Keratinocyte (primary cell): ENCODE measurements at regions not wholly inside any gene's neighbourhood (a gene's known extent, or its start where the extent isn't known, plus 50 kb on each side); places are given as distances from the start of the nearest gene placed in this dataset.

Source experiments
- DNase-seq: peaks from one replicate; pipeline ENCODE4 v3.0.0-alpha.2; 2011; ENCODE audit warnings: low read depth, missing footprints, low spot score
- FAIRE-seq: peaks from 2 replicates; lab custom pipeline; 2011; peaks lifted over from hg19 to GRCh38; lab: Jason Lieb, UNC
- H2AFZ ChIP-seq: 2 replicates; pipeline ENCODE4 v1.6.0; 2012; ENCODE audit warnings: low read length, control low read depth, inconsistent platforms; ENCODE audit not compliant: control insufficient read depth
- H3K27ac ChIP-seq: 2 replicates; pipeline ENCODE4 v1.5.1; 2011; ENCODE audit warnings: low read length; ENCODE audit not compliant: control insufficient read depth, insufficient read depth
- H3K27me3 ChIP-seq: 3 replicates; pipeline ENCODE4 v1.6.0; 2011; ENCODE audit warnings: low read length; ENCODE audit not compliant: control insufficient read depth, insufficient read depth; ENCODE audit errors: extremely low read depth
- H3K36me3 ChIP-seq, 2 experiments: 2 replicates in 1 of 2; 3 replicates in 1 of 2; pipeline ENCODE4 v1.5.1; 2011; ENCODE audit warnings: low read length in 2 of 2, mild to moderate bottlenecking in 1 of 2; ENCODE audit not compliant: control insufficient read depth in 2 of 2, insufficient read depth in 2 of 2; ENCODE audit errors: extremely low read depth in 1 of 2
- H3K4me1 ChIP-seq: 3 replicates; pipeline ENCODE4 v1.5.1; 2011; ENCODE audit warnings: low read length; ENCODE audit not compliant: control insufficient read depth, insufficient read depth; ENCODE audit errors: extremely low read depth
- H3K4me2 ChIP-seq: 3 replicates; pipeline ENCODE4 v1.6.0; 2011; ENCODE audit warnings: low read depth, low read length; ENCODE audit not compliant: control insufficient read depth, insufficient read depth; ENCODE audit errors: extremely low read depth
- H3K4me3 ChIP-seq, 3 experiments: fragments of 200-600 bp in 1 of 3; sonication (generic) in 1 of 3; 2 replicates in 2 of 3; 3 replicates in 1 of 3; pipeline ENCODE4 v1.5.1; 2011 to 2016; ENCODE audit warnings: low read length in 3 of 3, mild to moderate bottlenecking in 3 of 3, control low read depth in 2 of 3, inconsistent platforms in 1 of 3, low read depth in 1 of 3, mixed read lengths in 1 of 3, mixed run types in 1 of 3, moderate library complexity in 1 of 3; ENCODE audit not compliant: control insufficient read depth in 2 of 3, insufficient read depth in 2 of 3; ENCODE audit errors: extremely low read depth in 1 of 3
- H3K79me2 ChIP-seq: 2 replicates; pipeline ENCODE4 v1.6.0; 2012; ENCODE audit warnings: low read length; ENCODE audit not compliant: control insufficient read depth, insufficient read depth
- H3K9ac ChIP-seq: 3 replicates; pipeline ENCODE4 v1.6.0; 2011; ENCODE audit warnings: low read length; ENCODE audit not compliant: control insufficient read depth, insufficient read depth; ENCODE audit errors: extremely low read depth
- H3K9me1 ChIP-seq: 3 replicates; pipeline ENCODE4 v1.6.0; 2011; ENCODE audit warnings: low read length; ENCODE audit not compliant: control insufficient read depth, insufficient read depth; ENCODE audit errors: extremely low read depth
- H3K9me3 ChIP-seq: 2 replicates; pipeline ENCODE4 v1.5.1; 2012; ENCODE audit warnings: low read depth, low read length; ENCODE audit not compliant: control insufficient read depth
- H4K20me1 ChIP-seq: 3 replicates; pipeline ENCODE4 v1.6.0; 2011; ENCODE audit warnings: low read length; ENCODE audit not compliant: control insufficient read depth, insufficient read depth; ENCODE audit errors: extremely low read depth
- CTCF ChIP-seq, 3 experiments: IDR thresholded peaks in 1 of 3; conservative IDR thresholded peaks in 1 of 3; optimal IDR thresholded peaks in 1 of 3; 2 replicates in 2 of 3; 3 replicates in 1 of 3; pipeline versions ENCODE3 to v1.5.1; 2011; ENCODE audit warnings: low read length in 3 of 3, mild to moderate bottlenecking in 3 of 3, moderate library complexity in 2 of 3, control low read depth in 1 of 3, inconsistent platforms in 1 of 3; ENCODE audit not compliant: insufficient read depth in 2 of 3; ENCODE audit errors: extremely low read depth in 1 of 3
- EZH2 ChIP-seq: IDR thresholded peaks from one replicate; pipeline ENCODE4 v1.6.1; 2012; ENCODE audit warnings: inconsistent platforms, mild to moderate bottlenecking, low read length, moderate library complexity
- dilution Hi-C: fragments of 300-500 bp; cut with MboI; formaldehyde crosslinking; loops from one replicate; pipeline ENCODE4 v1.7.0; 2020; ENCODE audit warnings: low sequenced_read_pairs; ENCODE audit not compliant: extremely low pct_ligation_motif_present

GRCh38 chr2:4576075-4576474, 872.7 kb downstream of the DCDC2C start:
- no peak for TF ChIP-seq CTCF (optimal IDR thresholded peaks at IDR 0.05 in 1 of 3, IDR thresholded peaks at IDR 0.05 in 1 of 3, conservative IDR thresholded peaks at IDR 0.05 in 1 of 3; ENCODE audit: extremely low read depth in 1 of 3, insufficient read depth in 2 of 3, low read length in 3 of 3)
- no peak for TF ChIP-seq EZH2
- DNase-seq (no peak), FAIRE-seq (no peak)
- H3K9me3 ChIP-seq, result no peaks in the 10 kb centered on the region
- H2AFZ ChIP-seq, result no peak overlapping the region
- H3K4me2 ChIP-seq, result no peak overlapping the region
- no peaks in the 10 kb centered on the region for H4K20me1 ChIP-seq
- no peaks in the 10 kb centered on the region for H3K36me3 ChIP-seq
- no peak overlapping the region for H3K4me3 ChIP-seq
- no peak overlapping the region for H3K27ac ChIP-seq
- H3K9ac ChIP-seq, result no peak overlapping the region
- no peaks in the 10 kb centered on the region for H3K79me2 ChIP-seq
- no peaks in the 10 kb centered on the region for H3K27me3 ChIP-seq
- H3K4me1 ChIP-seq, result no peaks in the 10 kb centered on the region
- dilution Hi-C loops, result no loop called here
- no peaks in the 10 kb centered on the region for H3K9me1 ChIP-seq

- H3K27me3 ChIP-seq, result no peaks in the 10 kb centered on the region
- FAIRE-seq, result no peak
- H2AFZ ChIP-seq, result no peak overlapping the region
- TF ChIP-seq CTCF (optimal IDR thresholded peaks at IDR 0.05 in 1 of 3, IDR thresholded peaks at IDR 0.05 in 1 of 3, conservative IDR thresholded peaks at IDR 0.05 in 1 of 3; ENCODE audit: extremely low read depth in 1 of 3, insufficient read depth in 2 of 3, low read length in 3 of 3), result no peak
- no peak for TF ChIP-seq EZH2
- H3K79me2 ChIP-seq, result no peaks in the 10 kb centered on the region
- no peaks in the 10 kb centered on the region for H3K9me1 ChIP-seq
- H3K9ac ChIP-seq, result no peak overlapping the region
- H3K9me3 ChIP-seq, result no peaks in the 10 kb centered on the region
- no peak for DNase-seq
- H4K20me1 ChIP-seq, result no peaks in the 10 kb centered on the region
- H3K27ac ChIP-seq, result no peak overlapping the region
- no peak overlapping the region for H3K4me2 ChIP-seq
- no peaks in the 10 kb centered on the region for H3K4me1 ChIP-seq
- H3K4me3 ChIP-seq, result no peak overlapping the region
- H3K36me3 ChIP-seq, result no peaks in the 10 kb centered on the region
- dilution Hi-C loops, result no loop called here
These were observed 876.6 kb downstream of the DCDC2C start for GRCh38 chr2:4579977-4580376.
